RWPE2 (cell line): ENCODE measurements at regions not wholly inside any gene's neighbourhood (a gene's known extent, or its start where the extent isn't known, plus 50 kb on each side); places are given as distances from the start of the nearest gene placed in this dataset.

Source experiments
- ATAC-seq: fragments of 200-7000 bp; cut with Tn5 transposase; 3 replicates; pipeline ENCODE4 v1.9.1; 2021; ENCODE audit warnings: low read depth
- DNase-seq: peaks from one replicate; pipeline ENCODE4 v3.0.0-alpha.2; 2020; ENCODE audit warnings: low spot score
- H3K27ac ChIP-seq: fragments of 450-650 bp; 2 replicates; pipeline ENCODE4 v1.5.1; 2017; ENCODE audit warnings: mild to moderate bottlenecking; ENCODE audit not compliant: poor library complexity, severe bottlenecking
- H3K27me3 ChIP-seq: fragments of 250-450 bp; sonication (Bioruptor Pico); 2 replicates; pipeline ENCODE4 v1.5.1; 2021; ENCODE audit warnings: mild to moderate bottlenecking, moderate library complexity; ENCODE audit not compliant: insufficient read depth, poor library complexity, severe bottlenecking
- H3K36me3 ChIP-seq: fragments of 250-450 bp; sonication (Bioruptor Pico); 2 replicates; pipeline ENCODE4 v1.5.1; 2020; ENCODE audit warnings: low read depth, mild to moderate bottlenecking, moderate library complexity
- H3K4me1 ChIP-seq: fragments of 250-450 bp; sonication (Bioruptor Pico); 2 replicates; pipeline ENCODE4 v1.5.1; 2021; ENCODE audit warnings: mild to moderate bottlenecking, moderate library complexity; ENCODE audit not compliant: insufficient read depth, poor library complexity, severe bottlenecking
- H3K4me3 ChIP-seq: fragments of 250-450 bp; sonication (Bioruptor Pico); 2 replicates; pipeline ENCODE4 v1.5.1; 2021; ENCODE audit warnings: mild to moderate bottlenecking, moderate library complexity; ENCODE audit not compliant: severe bottlenecking
- H3K9me3 ChIP-seq: fragments of 250-450 bp; sonication (Bioruptor Pico); 2 replicates; pipeline ENCODE4 v1.5.1; 2021; ENCODE audit warnings: mild to moderate bottlenecking, moderate library complexity; ENCODE audit not compliant: severe bottlenecking
- TF ChIP-seq, protein P1 (sequence below): fragments of 450-650 bp; IDR thresholded peaks from one replicate; pipeline ENCODE4 v1.5.1; 2017; ENCODE audit warnings: mild to moderate bottlenecking, moderate library complexity; ENCODE audit not compliant: poor library complexity, severe bottlenecking

DNA sequence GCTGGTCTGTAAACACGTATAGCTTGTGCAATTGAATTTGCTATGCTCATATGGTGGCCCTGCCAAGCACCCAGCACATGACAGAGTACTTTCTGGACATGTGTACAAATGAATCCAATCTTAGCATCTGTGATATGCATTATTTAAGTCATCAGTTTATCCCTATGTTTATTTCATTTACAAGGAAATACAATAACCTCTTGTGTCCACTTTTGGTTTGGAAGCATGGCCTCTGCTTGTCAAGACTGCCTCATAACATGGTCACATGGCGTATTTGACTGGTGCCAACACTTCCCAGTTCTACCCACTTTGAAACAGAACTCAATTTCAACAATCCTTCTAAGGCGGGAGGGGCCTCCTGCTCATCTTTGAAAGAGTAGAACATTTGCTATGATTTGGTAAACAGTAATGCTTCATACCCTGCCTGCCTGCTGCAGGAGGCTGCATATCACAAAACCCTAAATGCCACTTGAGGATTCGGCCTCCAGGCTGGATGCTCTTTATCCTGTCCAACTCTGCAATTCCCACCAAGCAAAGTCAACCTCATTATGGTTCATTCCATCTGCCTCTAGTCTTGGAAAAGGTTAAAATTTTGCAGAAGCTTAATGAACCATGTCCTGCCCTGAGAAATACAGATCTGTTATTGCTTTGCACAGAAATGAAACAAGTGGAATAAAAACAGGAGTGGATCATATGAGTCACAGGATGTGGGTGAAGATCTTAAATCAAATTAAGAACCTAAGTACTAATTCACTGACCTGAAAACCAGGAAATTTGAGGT is 151.3 kb downstream of the CYSLTR2 start:
- H3K27me3 ChIP-seq, result no peaks in the 10 kb centered on the region
- no peaks in the 10 kb centered on the region for H3K36me3 ChIP-seq
- no peaks in the 10 kb centered on the region for H3K4me1 ChIP-seq
- H3K4me3 ChIP-seq, result no peak overlapping the region
- no peak for DNase-seq
- H3K9me3 ChIP-seq, result no peaks in the 10 kb centered on the region
- no peak overlapping the region for H3K27ac ChIP-seq
- TF ChIP-seq, protein P1, sequence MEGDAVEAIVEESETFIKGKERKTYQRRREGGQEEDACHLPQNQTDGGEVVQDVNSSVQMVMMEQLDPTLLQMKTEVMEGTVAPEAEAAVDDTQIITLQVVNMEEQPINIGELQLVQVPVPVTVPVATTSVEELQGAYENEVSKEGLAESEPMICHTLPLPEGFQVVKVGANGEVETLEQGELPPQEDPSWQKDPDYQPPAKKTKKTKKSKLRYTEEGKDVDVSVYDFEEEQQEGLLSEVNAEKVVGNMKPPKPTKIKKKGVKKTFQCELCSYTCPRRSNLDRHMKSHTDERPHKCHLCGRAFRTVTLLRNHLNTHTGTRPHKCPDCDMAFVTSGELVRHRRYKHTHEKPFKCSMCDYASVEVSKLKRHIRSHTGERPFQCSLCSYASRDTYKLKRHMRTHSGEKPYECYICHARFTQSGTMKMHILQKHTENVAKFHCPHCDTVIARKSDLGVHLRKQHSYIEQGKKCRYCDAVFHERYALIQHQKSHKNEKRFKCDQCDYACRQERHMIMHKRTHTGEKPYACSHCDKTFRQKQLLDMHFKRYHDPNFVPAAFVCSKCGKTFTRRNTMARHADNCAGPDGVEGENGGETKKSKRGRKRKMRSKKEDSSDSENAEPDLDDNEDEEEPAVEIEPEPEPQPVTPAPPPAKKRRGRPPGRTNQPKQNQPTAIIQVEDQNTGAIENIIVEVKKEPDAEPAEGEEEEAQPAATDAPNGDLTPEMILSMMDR, result no peak
- ATAC-seq, result no peak

DNA sequence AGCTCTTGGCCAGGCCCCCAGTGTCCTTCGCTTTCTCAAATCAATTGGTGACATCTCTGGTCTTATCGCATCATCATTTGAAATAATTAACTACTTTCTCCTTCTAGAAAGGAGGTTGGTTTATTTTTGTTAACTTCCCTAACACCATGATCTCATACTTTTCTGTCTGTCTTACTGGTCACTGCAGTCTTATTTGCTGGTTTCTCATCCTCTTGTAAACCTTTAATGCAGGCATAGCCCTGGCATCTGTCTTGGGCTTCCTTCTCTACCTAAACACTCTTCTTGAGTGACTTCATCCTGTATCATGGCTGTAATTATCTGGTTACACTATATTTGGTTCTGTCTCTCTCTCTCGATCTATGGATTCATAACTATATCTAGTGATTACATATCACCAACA is 152.8 kb downstream of the CYSLTR2 start:
- TF ChIP-seq, protein P1, result no peak
- DNase-seq, result no peak

DNA sequence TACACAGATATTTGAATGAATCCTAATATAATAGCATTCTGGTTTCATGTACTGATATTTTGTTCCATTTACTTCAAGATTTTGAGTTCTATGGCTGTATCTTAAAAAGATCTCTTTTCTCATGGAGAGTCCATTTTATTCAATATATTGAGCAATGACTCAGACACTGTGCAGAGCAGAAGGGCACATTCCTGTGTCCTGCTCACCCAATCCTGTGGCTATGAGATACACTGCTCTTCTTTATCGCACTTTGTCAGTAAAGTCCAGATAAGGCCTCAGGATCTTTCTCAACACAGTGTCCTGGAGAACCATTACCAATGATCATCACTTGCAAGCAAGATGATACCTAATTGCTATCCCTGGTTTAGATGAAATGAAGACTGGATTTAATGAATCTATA is 155.0 kb downstream of the CYSLTR2 start:
- Histone ChIP-seq H3K27me3 (no peaks in the 10 kb centered on the region), H3K4me1 (no peaks in the 10 kb centered on the region), H3K4me3 (no peak overlapping the region), H3K9me3 (no peaks in the 10 kb centered on the region), H3K27ac (no peak overlapping the region), H3K36me3 (no peaks in the 10 kb centered on the region)
- TF ChIP-seq, protein P1, result no peak
- no peak for ATAC-seq
- DNase-seq, result no peak

More for the DNA sequence above, 152.8 kb downstream of the CYSLTR2 start:
- Histone ChIP-seq H3K9me3 (no peaks in the 10 kb centered on the region), H3K4me3 (no peak overlapping the region), H3K27me3 (no peaks in the 10 kb centered on the region), H3K4me1 (no peaks in the 10 kb centered on the region), H3K27ac (no peak overlapping the region), H3K36me3 (no peaks in the 10 kb centered on the region)
- ATAC-seq, result no peak

DNA sequence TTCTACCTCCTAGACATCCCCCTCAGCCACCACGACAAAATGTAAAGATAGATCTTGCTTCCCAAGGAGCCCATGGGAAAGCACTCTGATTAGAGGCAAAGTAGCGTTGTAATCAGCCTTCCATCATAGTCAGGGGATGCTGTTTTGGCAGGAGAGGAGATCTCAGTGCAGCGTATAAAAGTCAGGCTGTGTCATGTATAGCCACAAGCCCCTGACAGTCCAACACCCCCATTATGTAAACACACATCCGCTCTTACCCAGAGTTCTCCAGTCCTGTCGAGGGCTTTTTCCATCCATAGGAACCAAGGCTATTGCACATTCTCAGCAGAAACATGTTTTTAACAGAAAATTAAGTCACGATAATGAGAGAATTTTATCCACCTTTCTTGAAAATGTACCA is 156.3 kb downstream of the CYSLTR2 start:
- Histone ChIP-seq H3K9me3 (no peaks in the 10 kb centered on the region), H3K27ac (no peak overlapping the region), H3K27me3 (no peaks in the 10 kb centered on the region), H3K36me3 (no peaks in the 10 kb centered on the region), H3K4me1 (no peaks in the 10 kb centered on the region), H3K4me3 (no peak overlapping the region)
- ATAC-seq (no peak), DNase-seq (no peak)
- TF ChIP-seq, protein P1, result no peak

DNA sequence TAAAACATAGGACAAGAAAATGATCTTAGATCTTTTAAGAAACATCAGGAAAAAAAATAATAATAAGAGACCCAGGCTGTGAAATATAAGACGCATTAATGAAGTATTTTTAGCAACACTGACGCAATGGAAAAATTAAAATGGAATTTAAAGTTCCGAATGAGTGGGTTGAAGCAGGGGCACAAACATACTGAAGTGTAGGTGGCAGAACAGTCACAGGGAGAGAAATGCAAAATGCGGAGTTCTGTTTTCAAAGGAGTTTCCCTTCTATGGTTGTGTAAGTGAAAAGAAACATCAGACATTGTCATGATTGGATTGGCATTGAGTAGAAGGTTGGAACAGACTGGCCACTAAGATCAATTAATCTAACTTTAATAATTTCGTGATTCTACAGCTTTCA is 159.8 kb downstream of the CYSLTR2 start:
- no peaks in the 10 kb centered on the region for H3K36me3 ChIP-seq
- ATAC-seq (no peak), DNase-seq (no peak)
- no peak overlapping the region for H3K4me3 ChIP-seq
- H3K9me3 ChIP-seq, result no peaks in the 10 kb centered on the region
- peaks cover 13% of the 10 kb centered on the region for H3K4me1 ChIP-seq
- no peaks in the 10 kb centered on the region for H3K27me3 ChIP-seq
- no peak overlapping the region for H3K27ac ChIP-seq
- TF ChIP-seq, protein P1, result no peak
